Gastrocnemius medialis (tissue), 4 donors: ENCODE measurements at regions not wholly inside any gene's neighbourhood (a gene's known extent, or its start where the extent isn't known, plus 50 kb on each side); places are given as distances from the start of the nearest gene placed in this dataset.

Experiments
- CTCF ChIP-seq, 5 experiments: fragments of 450-650 bp in 3 of 5; fragments of 200-600 bp in 2 of 5; sonication (generic) in 2 of 5; IDR thresholded peaks in 4 of 5; conservative IDR thresholded peaks in 1 of 5; 1 replicate in 4 of 5; 2 replicates in 1 of 5; pipeline ENCODE4 v1.5.1; 2016 to 2019; ENCODE audit warnings: antibody characterized with exemption in 5 of 5, mild to moderate bottlenecking in 3 of 5, moderate library complexity in 3 of 5
- POLR2A ChIP-seq, 2 donors: fragments of 450-650 bp; IDR thresholded peaks; one replicate each; pipeline ENCODE4 v1.6.1; 2017; ENCODE audit warnings: antibody characterized with exemption in 2 of 2, mild to moderate bottlenecking in 2 of 2, moderate library complexity in 2 of 2

GRCh38 chr13:53907891-53908290 is 879.3 kb downstream of the OLFM4 start:
- TF ChIP-seq CTCF (IDR thresholded peaks at IDR 0.05 in 4 of 5, conservative IDR thresholded peaks at IDR 0.05 in 1 of 5), result no peak
- no peak for TF ChIP-seq POLR2A (IDR thresholded peaks at IDR 0.05)
